GM12891 (cell line): ENCODE measurements at regions not wholly inside any gene's neighbourhood (a gene's known extent, or its start where the extent isn't known, plus 50 kb on each side); places are given as distances from the start of the nearest gene placed in this dataset.

ENCODE experiments used
- POLR2A ChIP-seq: IDR thresholded peaks from 2 replicates; pipeline ENCODE4 v1.6.1; 2011; ENCODE audit warnings: low read depth, low read length, control low read depth
- POLR2AphosphoS5 ChIP-seq: IDR thresholded peaks from 2 replicates; pipeline ENCODE4 v1.6.1; 2011; ENCODE audit warnings: low read depth, low read length, control low read depth
- TAF1 ChIP-seq: IDR thresholded peaks from 2 replicates; pipeline ENCODE4 v1.6.1; 2011; ENCODE audit warnings: low read depth, low read length, control low read depth

GRCh38 chr2:200052627-200053026 is 97.2 kb downstream of the MAIP1 start:
- no peak for TF ChIP-seq POLR2A
- no peak for TF ChIP-seq POLR2AphosphoS5
- no peak for TF ChIP-seq TAF1
